Bronchial epithelial cell (primary cell): ENCODE measurements at regions not wholly inside any gene's neighbourhood (a gene's known extent, or its start where the extent isn't known, plus 50 kb on each side); places are given as distances from the start of the nearest gene placed in this dataset.

Source experiments
- DNase-seq: peaks from one replicate; pipeline ENCODE4 v3.0.0-alpha.2; 2010; ENCODE audit warnings: low read depth
- FAIRE-seq: peaks from 2 replicates; lab custom pipeline; 2011; peaks lifted over from hg19 to GRCh38; lab: Jason Lieb, UNC
- H3K27me3 ChIP-seq: 2 replicates; pipeline ENCODE4 v1.5.1; 2011; ENCODE audit warnings: low read length; ENCODE audit not compliant: control insufficient read depth, insufficient read depth
- H3K36me3 ChIP-seq: 2 replicates; pipeline ENCODE4 v1.5.1; 2011; ENCODE audit warnings: low read length; ENCODE audit not compliant: control insufficient read depth, insufficient read depth
- H3K4me3 ChIP-seq: 2 replicates; pipeline ENCODE4 v1.5.1; 2011; ENCODE audit warnings: mild to moderate bottlenecking, low read depth, low read length, control low read depth
- TF ChIP-seq, protein P1 (sequence below): IDR thresholded peaks from 2 replicates; pipeline ENCODE4 v1.5.1; 2011; ENCODE audit warnings: mild to moderate bottlenecking, moderate library complexity, low read length, control low read depth, inconsistent platforms; ENCODE audit not compliant: insufficient read depth, severe bottlenecking

DNA sequence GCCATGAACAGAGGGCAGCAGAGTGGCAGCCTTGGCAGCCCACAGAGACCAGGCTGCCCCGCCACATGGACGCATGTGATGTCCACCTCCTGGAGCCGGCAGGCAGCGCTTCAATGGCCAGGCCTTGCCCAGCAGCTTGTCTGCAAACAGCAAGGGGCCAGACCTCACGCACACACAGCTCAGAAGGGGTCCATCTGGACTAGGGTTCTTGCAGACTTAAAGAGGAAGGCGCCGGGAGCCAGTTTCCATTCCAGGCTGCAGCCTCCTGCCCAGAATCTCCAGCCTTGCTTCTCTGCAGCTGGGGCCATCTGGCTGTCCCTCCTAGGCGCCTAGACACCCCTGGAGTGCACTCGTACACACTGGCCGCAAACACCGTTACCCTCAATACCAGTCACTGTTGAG is 91.9 kb upstream of the TMEM45B start:
- DNase-seq (no peak), FAIRE-seq (no peak)
- no peaks in the 10 kb centered on the region for H3K36me3 ChIP-seq
- H3K4me3 ChIP-seq: no peak overlapping the region
- TF ChIP-seq, protein P1, sequence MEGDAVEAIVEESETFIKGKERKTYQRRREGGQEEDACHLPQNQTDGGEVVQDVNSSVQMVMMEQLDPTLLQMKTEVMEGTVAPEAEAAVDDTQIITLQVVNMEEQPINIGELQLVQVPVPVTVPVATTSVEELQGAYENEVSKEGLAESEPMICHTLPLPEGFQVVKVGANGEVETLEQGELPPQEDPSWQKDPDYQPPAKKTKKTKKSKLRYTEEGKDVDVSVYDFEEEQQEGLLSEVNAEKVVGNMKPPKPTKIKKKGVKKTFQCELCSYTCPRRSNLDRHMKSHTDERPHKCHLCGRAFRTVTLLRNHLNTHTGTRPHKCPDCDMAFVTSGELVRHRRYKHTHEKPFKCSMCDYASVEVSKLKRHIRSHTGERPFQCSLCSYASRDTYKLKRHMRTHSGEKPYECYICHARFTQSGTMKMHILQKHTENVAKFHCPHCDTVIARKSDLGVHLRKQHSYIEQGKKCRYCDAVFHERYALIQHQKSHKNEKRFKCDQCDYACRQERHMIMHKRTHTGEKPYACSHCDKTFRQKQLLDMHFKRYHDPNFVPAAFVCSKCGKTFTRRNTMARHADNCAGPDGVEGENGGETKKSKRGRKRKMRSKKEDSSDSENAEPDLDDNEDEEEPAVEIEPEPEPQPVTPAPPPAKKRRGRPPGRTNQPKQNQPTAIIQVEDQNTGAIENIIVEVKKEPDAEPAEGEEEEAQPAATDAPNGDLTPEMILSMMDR: no peak
- peaks cover 4% of the 10 kb centered on the region for H3K27me3 ChIP-seq

DNA sequence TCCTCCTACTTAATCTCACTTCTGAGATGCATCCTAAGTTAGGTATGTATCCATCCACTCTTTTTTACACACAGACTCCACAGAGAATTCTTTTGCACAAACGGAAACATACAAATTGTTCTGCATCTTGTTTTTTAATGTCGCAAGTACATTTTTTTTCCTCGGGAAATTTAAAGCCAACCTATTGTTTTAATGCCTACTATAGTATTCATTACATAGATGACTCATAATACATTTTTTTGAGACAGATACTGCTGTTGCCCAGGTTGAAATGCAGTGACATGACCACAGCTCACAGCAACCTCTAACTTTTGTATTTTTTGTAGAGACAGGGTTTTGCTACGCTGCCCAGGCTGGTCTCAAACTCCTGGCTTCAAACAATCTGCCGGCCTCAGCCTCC is 90.8 kb upstream of the TMEM45B start:
- peak; percentile 76 for DNase-seq

DNA sequence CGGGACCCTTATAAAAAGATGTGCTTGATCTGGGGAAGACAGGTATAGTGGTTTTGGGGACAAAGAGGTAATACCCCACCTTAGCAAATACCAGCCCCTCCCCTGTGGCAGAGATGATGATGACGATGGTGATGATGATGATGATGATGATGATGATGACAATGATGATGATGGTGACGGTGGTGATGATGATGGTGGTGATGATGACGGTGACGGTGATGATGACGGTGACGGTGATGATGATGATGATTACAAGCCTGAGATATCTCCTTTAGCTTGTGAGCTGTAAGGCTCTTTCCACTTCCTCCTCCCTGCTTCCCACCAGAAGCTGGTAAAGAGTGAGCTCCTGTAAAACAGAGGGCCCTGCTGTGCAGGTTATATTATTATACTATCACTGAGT is 89.5 kb upstream of the TMEM45B start:
- Histone ChIP-seq H3K4me3 (no peak overlapping the region), H3K27me3 (peaks cover 4% of the 10 kb centered on the region), H3K36me3 (no peaks in the 10 kb centered on the region)
- DNase-seq (no peak), FAIRE-seq (no peak)
- TF ChIP-seq, protein P1: no peak

More for the DNA sequence above, 90.8 kb upstream of the TMEM45B start:
- FAIRE-seq: no peak
- Histone ChIP-seq H3K27me3 (peaks cover 4% of the 10 kb centered on the region), H3K4me3 (no peak overlapping the region), H3K36me3 (no peaks in the 10 kb centered on the region)
- TF ChIP-seq, protein P1: no peak

DNA sequence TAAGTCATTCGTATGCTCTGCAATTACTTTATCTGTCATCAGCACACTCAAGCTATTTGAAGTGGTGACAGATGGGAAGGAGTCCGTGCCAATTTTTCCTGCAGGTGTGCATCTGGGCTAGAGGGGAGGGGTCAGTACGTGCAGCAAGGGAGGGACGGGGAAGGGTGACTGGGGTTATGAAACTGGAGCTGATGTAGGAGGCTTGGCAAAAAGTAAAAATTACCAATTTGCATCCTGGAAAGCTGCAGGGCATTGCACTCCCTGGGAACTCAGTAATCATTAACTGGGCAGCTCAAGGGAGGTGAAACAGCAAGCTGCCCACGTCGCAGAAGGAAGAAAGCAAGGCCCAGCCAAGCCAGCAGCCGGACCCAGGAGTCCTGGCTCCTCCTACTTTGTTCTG is 87.1 kb upstream of the TMEM45B start:
- FAIRE-seq (no peak), DNase-seq (peak; percentile 68)
- Histone ChIP-seq H3K27me3 (peaks cover 2% of the 10 kb centered on the region), H3K4me3 (no peak overlapping the region), H3K36me3 (no peaks in the 10 kb centered on the region)
- TF ChIP-seq, protein P1: no peak

DNA sequence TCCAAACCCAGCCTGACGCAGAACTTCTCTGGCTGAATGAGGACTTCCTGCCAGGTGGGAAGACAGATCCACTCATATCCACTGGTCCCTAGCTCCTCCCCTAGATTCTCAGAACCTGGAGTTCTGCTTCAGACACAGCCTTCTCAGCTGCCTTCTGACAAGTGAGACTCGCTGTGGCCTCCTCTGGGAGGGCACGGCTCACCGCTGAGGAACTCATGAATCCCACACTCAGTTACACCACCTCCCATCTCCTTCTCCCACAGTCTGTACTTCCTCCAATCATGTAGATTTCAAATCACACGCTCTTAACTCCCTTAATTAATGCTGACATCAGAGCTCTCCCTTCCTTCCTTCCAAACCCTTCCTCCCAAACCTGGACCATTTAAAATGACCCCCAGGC is 86.4 kb upstream of the TMEM45B start:
- TF ChIP-seq, protein P1: no peak
- Histone ChIP-seq H3K4me3 (no peak overlapping the region), H3K36me3 (no peaks in the 10 kb centered on the region), H3K27me3 (no peaks in the 10 kb centered on the region)
- DNase-seq (no peak), FAIRE-seq (peak; percentile 93)

DNA sequence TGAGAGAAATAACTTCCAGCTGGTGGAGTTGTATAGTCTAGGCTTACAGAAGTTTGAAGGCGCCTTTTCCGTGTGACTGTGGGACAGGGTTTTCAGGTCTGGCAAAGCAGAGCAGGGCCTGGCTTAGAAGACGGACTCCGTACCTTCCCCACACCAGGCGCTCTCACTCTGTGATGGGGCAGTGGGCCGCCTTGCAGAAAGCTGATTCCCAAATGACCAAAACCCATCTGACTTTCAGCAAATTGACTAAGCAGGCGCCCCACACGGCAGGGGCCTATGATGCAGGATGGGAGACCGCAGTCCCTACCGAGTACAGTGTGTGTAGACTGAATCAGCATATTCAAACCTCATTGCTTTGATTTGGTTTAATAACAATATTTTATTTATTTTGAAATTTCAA is 85.8 kb upstream of the TMEM45B start:
- Histone ChIP-seq H3K27me3 (no peaks in the 10 kb centered on the region), H3K36me3 (no peaks in the 10 kb centered on the region), H3K4me3 (no peak overlapping the region)
- TF ChIP-seq, protein P1: no peak
- DNase-seq: no peak
- no peak for FAIRE-seq
